HG03469 (cell line): ENCODE measurements at regions not wholly inside any gene's neighbourhood (a gene's known extent, or its start where the extent isn't known, plus 50 kb on each side); places are given as distances from the start of the nearest gene placed in this dataset.

Source experiments
- ATAC-seq: cut with Tn5 transposase; IDR thresholded peaks from one replicate; pipeline ENCODE4 v1.9.1; 2021; ENCODE audit warnings: mild to moderate bottlenecking, moderate library complexity, moderate number of reproducible peaks; ENCODE audit not compliant: unreplicated experiment

DNA sequence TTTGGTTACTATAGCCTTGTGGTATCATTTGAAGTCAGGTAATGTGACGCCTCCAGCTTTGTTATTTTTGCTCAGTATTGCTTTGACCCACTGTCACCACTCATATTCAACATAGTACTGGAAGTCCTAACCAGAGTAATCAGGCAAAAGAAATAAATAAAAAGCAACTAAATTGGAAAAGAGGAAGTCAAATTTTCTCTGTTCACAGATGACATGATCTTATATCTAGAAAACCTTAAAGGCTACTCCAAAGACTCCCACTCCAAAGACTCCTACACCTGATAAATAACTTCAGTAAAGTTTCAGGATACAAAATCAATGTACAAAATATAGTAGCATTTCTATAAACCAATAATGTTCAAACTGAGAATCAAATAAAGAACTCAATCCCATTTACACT lies 348.6 kb downstream of the CXXC4 start:
- no peak for ATAC-seq

DNA sequence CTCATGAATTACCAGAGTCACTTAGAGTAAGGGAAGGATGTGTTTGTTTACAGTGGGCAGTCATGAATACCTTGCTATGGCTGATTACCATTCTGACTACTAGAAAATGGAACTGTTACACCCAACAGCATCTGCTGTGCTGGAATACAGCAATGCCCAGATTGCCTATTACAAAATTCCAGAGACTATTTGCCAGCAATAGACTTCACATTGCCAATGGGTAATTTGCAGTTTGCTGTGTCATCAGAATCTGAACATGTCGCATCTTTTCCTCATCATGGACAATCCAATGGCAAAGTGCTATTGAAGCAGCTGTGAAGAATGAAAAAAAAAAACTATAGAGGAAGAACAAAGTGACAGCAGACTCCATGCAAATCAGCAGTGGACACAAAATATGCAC lies 356.6 kb downstream of the CXXC4 start:
- no peak for ATAC-seq

DNA sequence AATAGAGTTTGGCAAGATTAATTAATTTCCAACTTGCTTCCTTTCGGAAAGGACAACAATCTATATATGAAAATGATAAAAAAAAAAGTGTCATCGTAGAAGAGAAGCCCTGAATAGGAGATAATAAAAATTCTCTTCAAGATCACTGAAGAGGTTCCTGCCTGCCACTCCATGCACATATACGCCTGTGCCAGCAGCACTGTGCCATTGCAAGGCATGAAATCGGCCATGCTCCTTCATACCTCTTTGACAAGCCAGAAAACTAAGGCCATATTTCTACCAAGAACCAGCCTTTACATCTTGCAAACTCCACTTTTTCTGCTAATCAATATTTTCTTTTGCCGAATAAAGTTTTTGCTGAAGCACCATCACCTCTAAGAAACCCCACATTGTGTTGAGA lies 365.5 kb downstream of the CXXC4 start:
- no peak for ATAC-seq

DNA sequence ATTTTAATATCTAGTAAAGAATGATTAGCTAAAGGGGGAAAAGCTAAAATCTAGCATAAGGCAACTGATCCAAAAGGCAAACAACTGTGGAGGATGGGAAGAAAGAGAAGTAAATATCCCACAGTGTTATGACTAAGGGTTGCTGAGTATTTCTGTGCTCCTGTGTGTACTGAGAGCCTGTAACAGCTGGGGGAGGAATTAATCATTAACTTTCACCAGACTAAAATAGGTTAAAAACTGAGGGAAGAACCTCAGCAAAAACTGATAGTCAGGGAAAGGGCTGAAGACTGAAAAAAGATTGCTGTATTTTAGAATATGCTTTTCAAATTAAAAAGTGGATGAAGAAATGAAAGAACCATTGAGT lies 365.9 kb downstream of the CXXC4 start:
- ATAC-seq = peak; percentile 52

DNA sequence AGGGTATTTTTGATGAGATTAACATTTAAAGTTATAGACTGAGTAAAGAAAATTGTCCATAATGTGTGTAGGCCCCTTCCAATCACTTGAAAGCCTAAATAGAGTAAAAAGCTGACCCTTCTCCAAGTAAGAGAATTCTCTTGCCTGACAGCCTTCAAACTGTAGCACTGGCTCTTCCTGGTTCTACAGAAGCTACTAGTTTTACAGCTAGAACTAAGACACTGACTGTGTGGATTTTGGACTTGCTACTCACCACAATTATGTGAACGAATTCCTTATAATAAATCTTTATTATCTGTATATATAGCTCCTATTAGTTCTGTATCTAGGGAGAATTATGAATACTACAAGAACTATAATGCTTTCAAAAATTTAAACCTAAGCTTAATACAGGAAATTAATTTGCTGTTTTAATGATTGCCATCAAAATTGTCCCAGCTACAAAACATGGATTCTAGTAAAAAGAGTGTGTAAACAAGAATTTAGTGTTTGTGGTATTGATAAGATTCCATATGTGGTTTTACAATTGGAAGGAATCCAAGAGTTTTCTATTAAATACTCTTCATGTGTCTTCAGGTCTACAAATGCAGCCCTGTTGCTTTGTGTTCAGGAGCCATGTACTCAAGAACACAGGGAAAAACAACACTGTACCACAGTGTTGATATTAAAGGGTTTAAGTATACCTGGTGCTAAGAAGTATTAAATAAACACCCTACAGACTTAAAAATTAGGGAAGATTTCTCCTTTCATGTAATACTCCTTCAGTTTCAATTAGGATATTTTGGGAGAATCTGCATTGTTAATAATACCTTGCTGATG lies 366.5 kb downstream of the CXXC4 start:
- no peak for ATAC-seq

DNA sequence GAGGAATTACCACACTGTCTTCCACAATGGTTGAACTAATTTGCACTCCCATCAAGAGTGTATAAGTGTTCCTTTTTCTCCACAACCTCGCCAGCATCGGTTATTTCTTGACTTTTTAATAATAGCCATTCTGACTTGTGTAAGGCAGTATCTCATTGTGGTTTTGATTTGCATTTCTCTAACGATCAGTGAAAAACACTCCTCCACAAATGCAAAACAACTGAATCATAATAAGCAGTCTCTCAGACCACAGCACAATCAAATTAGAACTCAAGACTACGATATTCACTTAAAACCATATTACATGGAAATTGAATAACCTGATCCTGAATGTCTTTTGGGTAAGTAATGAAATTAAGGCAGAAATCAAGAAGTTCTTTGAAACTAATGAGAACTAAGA lies 371.7 kb downstream of the CXXC4 start:
- ATAC-seq = no peak

DNA sequence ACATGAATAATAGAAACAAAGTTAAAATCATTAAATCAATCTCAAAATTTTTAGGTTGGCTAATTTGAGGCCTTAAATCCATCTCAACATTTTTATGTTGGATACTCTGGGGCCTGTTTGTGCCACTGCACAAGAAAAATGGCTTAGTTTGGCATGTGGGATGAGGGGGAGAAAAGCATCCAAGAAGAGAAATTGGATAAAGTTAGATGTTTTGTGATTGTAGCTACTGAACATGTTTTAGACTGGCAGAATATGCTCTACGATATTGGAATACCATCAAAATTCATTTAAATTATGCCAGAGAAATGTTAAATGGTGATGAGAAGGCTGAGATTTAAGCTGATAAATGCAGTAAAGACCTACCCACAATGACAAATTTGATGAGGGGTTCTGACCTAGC lies 376.9 kb downstream of the CXXC4 start:
- no peak for ATAC-seq

DNA sequence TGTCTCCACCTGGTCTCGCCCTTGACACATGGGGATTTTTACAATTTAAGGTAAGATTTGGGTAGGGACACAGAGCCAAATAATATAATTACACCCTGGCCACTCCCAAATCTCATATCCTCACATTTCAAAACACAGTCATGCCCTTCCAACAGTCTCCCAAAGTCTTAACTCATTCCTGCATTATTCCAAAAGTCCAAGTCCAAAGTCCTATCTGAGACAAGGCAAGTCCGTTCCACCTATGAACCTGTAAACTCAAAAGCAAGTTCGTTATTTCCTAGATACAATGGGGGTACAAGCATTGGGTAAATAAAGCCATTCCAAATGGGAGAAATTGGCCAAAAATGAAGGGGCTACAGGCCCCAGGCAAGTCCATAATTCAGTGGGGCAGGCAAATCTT lies 380.8 kb downstream of the CXXC4 start:
- no peak for ATAC-seq

DNA sequence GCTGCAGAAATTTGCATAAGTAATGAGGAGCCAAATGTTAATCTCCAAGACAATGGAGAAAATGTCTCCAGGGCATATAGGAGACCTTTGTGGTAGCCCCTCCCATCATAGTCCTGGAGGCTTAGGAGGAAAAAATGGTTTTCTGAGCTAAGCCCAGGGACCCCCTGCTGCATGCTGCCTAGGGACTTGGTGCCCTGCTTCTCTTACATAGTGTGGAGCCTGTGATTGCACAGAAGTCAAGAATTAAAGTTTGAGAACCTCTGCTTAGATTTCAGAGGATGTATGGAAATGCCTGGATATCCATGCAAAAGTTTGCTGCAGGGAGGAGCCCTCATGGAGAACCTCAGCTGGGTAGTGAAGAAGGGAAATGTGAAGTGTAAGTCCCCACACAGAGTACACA lies 379.4 kb upstream of the TACR3 start:
- no peak for ATAC-seq

DNA sequence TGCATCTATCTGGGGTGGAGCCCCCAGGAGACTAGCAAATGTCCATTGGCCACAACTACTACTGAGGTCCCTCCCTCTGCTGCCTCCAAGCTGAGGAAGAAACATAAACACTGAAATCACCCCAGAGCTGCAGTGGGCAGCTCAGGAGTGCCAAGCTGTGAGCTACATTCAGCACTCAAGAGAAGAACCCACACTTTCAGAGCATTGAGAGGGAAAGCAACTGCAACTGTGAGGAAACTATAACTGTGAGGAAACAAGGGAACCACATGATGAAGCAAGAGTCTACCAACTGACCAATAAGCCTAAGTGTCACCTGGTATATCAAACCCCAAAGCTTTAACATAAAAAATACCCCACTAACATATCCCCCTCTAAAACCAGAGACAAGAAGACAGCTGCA lies 373.5 kb upstream of the TACR3 start:
- ATAC-seq = no peak

DNA sequence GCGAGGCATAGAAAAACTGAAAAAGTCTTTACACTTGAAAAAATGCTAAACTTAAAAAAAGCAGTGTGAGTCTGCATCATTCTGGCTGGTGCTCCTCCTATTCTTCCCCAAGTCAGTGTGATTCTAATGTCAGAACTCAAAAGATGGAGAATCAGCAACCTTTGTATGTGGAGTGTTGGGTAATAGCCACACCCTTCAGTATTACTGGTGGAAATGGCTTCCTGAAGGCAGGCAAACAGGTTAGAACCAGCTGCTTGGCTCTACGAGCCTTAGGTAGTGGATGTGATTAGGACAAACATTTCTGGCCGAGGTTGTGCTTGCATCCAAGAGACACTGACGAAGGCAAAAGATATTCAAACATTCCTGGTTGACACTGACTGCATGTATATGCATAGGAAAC lies 353.4 kb upstream of the TACR3 start:
- ATAC-seq = no peak

DNA sequence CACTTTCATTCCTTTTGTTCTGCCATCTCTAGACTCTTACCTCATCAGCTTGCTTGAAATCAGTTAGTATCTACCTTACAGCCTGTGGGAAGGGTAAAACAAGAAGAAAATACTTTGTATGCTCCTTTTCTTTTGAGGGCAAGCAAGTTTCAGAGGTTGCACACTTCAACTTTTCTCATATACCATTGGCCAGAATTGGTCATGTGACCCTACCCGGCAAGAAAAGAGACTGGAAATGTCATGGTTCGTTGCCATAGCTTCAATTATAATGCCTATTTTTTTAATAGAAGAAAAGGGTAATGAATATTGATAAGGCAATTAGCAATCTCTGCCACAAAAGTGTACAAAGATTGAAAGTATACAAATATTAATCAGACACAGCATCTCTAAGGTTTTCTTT lies 346.7 kb upstream of the TACR3 start:
- no peak for ATAC-seq

DNA sequence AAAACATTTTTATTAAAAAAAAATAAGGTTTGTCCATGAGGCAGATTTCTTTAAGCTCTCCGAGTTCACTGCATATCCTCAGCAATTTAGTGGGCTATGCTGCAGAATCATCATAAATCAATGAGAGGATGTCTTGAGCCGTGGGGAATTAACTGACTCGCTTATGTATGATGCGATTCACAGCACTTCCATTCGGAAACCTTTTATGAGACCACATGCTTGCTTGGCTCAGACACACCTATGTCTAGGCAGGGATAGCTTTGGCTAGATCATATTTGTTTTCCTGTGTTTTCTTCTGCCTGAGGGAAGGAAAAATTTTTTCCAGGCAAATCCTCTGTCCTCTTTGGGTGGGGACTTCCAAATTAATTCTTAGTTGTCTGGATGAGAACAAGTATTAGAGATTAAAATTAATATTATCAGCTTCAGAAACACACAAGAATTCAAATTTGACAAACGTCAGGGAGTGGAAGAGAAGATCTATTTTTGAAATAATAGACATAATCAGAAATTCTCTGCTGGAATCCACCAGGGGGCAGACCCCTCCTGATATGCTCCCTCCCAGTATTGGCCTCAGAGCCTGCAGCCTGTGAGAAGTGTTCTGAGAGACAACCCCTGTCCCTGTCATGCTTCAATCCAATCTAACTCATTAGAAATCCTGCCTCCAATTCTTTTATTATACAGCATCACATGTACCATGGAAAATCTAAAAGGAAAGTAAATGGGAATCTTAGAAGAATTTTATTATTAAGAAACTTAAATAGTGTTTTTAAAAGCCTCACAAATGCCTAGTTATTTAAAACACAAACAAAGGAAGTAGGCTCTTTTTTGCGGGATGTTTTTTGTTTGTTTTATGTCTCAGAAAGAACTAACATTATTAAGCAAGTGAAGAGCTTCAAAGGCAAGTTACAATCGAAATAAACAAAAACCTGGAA lies 345.1 kb upstream of the TACR3 start:
- peak; percentile 74 for ATAC-seq

DNA sequence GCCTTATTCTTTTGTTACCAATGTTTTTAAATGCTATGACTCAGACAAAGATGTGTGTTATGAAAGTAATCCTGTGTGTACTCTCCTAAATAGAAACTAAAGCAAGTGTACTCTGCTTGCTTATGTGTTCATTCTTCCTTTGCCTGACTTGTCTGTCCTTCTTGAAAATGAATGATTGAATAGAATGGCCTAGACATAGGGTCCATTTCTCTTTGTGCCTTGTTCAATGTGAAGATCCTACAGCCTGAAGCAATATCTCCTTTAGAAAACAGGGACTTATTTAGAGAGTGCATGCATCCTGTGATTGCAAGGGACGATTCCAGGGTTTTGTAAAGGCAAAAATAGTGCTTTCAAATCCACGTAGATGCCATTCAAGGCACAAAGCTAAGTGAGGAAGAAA lies 343.6 kb upstream of the TACR3 start:
- ATAC-seq = no peak

DNA sequence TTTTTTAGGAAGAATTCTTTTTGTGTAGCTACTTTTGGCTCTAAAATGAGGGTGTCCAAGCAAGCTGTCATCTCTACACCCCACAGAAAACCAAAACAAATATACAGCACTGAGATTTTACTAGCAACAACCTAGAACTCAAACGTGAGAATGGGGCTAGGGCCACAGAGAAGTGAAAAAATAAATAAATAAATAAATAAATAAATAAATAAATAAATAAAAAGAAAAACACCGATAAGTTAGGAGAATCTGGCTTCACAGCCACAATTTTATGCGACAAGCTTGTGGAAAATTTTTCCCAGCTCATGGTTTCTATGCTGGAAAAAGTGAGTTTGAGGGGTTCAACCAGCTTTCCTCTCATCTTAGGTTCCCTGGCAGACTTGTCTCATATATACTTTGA lies 324.6 kb upstream of the TACR3 start:
- ATAC-seq = no peak

DNA sequence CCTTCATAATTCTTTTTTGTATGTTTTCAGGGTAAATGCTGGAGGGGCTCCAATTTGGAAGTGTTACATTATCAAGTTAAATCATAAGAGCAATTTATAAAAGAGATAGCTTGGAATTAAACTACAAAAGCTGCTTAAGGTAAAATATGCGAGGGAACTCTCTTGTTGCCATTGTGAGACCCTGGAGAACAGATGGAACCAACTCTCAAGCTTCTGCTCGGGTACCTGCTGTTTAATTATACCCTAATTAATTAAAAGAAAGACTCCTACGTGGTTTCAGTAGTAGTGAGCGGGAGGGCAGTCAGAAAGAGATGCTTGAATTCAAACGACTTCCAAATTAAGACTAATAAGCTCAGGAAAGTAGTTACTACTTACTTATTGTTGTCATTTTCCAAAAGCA lies 313.1 kb upstream of the TACR3 start:
- ATAC-seq = no peak

DNA sequence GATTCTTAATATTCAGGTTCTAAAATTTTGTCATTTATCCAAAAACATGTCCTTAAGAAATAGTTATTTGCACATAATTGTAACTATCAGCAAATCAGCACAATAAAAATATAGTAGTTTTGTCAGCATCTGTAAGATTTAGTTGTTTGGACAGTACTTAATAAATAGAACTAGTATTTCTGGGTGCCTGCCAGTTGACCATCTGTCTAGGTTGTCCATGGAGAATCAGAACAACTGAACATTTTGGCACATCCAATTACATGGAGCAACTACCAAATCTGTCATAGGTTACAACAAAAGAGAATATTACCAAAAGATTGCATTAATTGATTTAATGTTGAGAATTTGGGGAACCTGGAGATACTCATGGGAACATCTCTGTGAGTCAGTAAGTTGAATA lies 305.5 kb upstream of the TACR3 start:
- ATAC-seq = no peak

DNA sequence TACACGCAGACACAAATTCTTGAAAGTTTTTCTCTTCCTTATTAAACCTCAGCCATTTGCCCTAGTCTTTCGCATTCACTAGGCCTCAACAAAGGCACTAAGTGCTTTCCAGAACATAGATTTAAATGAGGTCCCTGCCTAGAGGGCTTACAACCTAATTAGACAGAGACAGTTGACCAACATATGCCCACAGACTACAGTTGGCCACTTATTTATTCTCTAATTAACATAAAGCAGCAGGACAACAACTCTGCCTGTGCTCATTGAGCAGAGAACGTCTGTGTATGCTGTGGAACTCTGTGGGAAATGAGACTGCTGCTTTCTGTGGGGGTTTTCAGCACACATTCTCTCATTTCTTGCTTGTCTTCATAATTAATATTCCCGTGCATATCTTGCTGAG lies 303.0 kb upstream of the TACR3 start:
- no peak for ATAC-seq

DNA sequence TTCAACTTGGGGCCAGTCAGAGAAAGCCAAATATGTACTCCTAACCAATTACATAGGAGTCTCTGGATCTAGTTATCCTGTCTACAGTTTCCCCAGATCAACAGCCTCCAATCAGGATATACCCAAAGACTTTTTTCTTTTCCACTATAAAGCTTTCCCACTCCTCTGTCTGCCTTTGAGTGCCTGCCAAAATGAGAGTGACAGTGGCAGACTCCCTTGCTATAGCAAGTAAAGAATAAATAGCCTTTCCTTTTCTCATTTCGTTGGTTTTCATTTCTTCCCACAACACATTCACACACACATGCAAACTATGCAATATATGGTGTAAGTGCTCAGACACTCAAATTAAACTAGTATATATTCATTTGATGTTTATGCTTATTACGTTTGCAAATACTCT lies 302.4 kb upstream of the TACR3 start:
- ATAC-seq = no peak

DNA sequence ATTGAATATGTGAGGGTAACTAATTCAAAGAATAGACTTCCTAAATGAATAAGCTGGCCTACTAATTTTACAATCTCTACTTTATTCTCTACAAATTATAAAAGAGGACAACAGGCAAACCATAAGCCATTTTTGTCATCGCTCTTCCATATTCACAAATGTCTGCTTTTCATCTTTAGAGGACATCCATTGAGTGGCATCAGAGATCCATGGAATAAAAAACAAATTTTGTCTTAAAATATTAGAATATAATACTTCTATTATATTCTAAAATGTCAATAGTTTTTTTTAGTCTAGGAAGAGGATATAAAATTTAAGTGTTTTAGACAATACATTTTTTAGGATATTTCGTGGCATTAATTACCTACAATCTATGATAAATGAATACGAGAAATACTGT lies 300.9 kb upstream of the TACR3 start:
- ATAC-seq = no peak

DNA sequence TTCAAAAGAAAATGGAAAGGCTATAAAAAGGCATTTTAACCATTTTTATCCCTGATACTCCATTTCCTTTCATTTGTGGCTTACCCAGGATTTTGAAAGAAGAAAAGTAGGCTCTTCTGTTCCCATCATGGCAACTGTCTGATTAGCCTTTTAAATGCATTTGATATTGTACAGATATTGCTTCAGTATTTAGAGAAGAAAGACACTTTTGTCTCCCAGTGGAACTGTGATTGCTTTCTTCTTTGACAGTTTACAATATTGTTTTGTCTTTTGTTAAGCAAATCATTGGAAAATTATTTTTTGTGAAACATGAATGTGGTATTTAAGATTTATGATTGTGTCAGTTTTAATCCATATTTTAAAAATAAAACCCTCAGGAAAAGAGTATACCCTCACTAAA lies 297.4 kb upstream of the TACR3 start:
- ATAC-seq = no peak

DNA sequence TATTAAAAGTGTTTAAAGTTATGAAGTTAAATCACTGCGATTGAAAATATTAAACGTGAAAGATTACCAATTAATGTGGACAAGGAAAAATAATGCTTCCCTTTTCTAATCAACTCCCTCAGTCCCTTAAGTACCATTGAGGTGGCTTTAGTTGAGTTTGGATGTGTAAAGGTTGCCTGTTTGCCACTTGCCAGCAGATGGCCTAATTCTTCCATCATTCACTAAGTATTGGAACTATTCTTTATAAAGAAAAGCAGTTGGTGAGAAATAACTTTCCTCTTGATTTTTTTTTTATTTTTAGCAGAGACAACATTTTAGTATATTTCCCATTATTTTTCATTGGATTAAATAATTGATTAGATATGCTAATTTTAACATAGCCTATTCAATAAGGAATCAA lies 295.9 kb upstream of the TACR3 start:
- no peak for ATAC-seq
